Uterus (tissue), 2 donors: ENCODE measurements at regions not wholly inside any gene's neighbourhood (a gene's known extent, or its start where the extent isn't known, plus 50 kb on each side); places are given as distances from the start of the nearest gene placed in this dataset.

Experiments used
- CTCF ChIP-seq, 4 experiments: fragments of 200-600 bp in 2 of 4; fragments of 450-650 bp in 2 of 4; sonication (generic) in 2 of 4; IDR thresholded peaks; one replicate each; pipeline ENCODE4 v1.5.1; 2016 to 2019; ENCODE audit warnings: antibody characterized with exemption in 4 of 4, mild to moderate bottlenecking in 2 of 4, moderate library complexity in 1 of 4
- POLR2A ChIP-seq, 2 donors: fragments of 450-650 bp; IDR thresholded peaks; one replicate each; pipeline ENCODE4 v1.6.1; 2016; ENCODE audit warnings: antibody characterized with exemption in 2 of 2, mild to moderate bottlenecking in 1 of 2, moderate library complexity in 1 of 2

GRCh38 chr16:74100395-74101326 is 196.0 kb upstream of the PSMD7 start:
- TF ChIP-seq CTCF (IDR thresholded peaks at IDR 0.05) = no peak
- TF ChIP-seq POLR2A (IDR thresholded peaks at IDR 0.05) = no peak
